ENCODE measurements at regions not wholly inside any gene's neighbourhood (a gene's known extent, or its start where the extent isn't known, plus 50 kb on each side); places are given as distances from the start of the nearest gene placed in this dataset.

DNA sequence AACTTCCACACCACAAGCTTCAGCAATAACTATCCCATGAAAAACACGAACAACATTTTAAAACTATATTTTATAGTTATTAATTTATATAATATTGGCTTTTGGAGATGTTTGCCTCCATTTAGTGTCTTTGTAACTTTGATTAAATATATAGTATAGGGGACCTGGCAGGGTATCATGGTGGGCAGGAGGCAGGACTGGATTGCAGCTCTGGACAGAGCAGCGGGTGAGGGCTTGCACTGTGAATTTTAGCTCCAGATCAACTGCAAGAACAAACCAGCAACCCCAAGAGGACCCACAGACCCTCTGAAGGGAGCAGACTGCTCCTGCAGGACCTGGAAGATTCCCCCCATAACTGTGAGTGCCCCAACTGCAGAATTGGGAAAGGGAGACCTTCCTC lies 777.9 kb downstream of the KCNJ2 start:
- no peak overlapping the region for H3K27ac ChIP-seq (ENCODE audit: insufficient read depth, low read length)
- no peak overlapping the region for H3K9ac ChIP-seq (ENCODE audit: low read depth, low read length)
- no peaks in the 10 kb centered on the region for H3K36me3 ChIP-seq (ENCODE audit: control insufficient read depth, insufficient read depth, low read length)
- ChIA-PET POLR2A (ENCODE audit: unreplicated experiment) (no interaction called here), CTCF (interaction anchor here (0.6 kb wide), 1 partner anchor 154 kb away, joined by 3 read pairs; no protein-coding TSS in a partner anchor)
- BruUV-seq (replicated peaks): no TSS peak
- H3K23ac ChIP-seq (ENCODE audit: low read depth, low read length): no peak overlapping the region
- H3K4me2 ChIP-seq (ENCODE audit: low read depth, low read length): no peak overlapping the region
- intact Hi-C loops (cut with micrococcal nuclease): no loop called here
- H3K4ac ChIP-seq (ENCODE audit: low read depth, low read length): no peak overlapping the region
- no peaks in the 10 kb centered on the region for H3K4me1 ChIP-seq (ENCODE audit: control insufficient read depth, insufficient read depth, low read length)
- no peak overlapping the region for H4K8ac ChIP-seq (ENCODE audit: low read depth in 2 of 2, low read length in 2 of 2)
- H3K56ac ChIP-seq (ENCODE audit: extremely low read depth, insufficient read depth, low read length): no peak overlapping the region
- no peak overlapping the region for H3K14ac ChIP-seq (replicated peaks; ENCODE audit: low read depth, low read length)
- no peak overlapping the region for H3K18ac ChIP-seq (ENCODE audit: low read depth, low read length)
- no peaks in the 10 kb centered on the region for H3K9me1 ChIP-seq (ENCODE audit: insufficient read depth, low read length)
- no peak overlapping the region for H2AFZ ChIP-seq (replicated peaks; ENCODE audit: low read length, poor library complexity)
- H4K5ac ChIP-seq (ENCODE audit: low read depth, low read length): no peak overlapping the region
- in situ Hi-C loops (cut with MboI; ENCODE audit: low sequenced_read_pairs): no loop called here
- no peak overlapping the region for H2BK5ac ChIP-seq (ENCODE audit: low read depth, low read length, poor library complexity, severe bottlenecking)
- no peaks in the 10 kb centered on the region for H3K79me1 ChIP-seq (ENCODE audit: low read depth in 1 of 2, low read length in 2 of 2)
- H2BK15ac ChIP-seq (ENCODE audit: low read depth, low read length): no peak overlapping the region
- no peak overlapping the region for H2BK120ac ChIP-seq (ENCODE audit: low read depth, low read length)
- no peak overlapping the region for H2AK9ac ChIP-seq (replicated peaks; ENCODE audit: low read depth, low read length, poor library complexity)
- H3K4me3 ChIP-seq (ENCODE audit: insufficient read depth, low read depth, low read length): no peak overlapping the region
- no peak for DNase-seq
- no peaks in the 10 kb centered on the region for H3K9me3 ChIP-seq (ENCODE audit: control insufficient read depth, insufficient read depth, low read length)
- no CpG with 5 or more reads among the region's 2 CpGs for WGBS, 2 experiments (ENCODE audit: extremely low coverage in 2 of 2, insufficient read length in 1 of 2)
- TF ChIP-seq CHD1 (IDR thresholded peaks at IDR 0.05; ENCODE audit: low read depth, low read length) (no peak), MAFK (IDR thresholded peaks at IDR 0.05; ENCODE audit: low read depth, low read length) (no peak), FOS (IDR thresholded peaks at IDR 0.05; ENCODE audit: low read depth, low read length) (no peak), POLR2A (IDR thresholded peaks at IDR 0.05; ENCODE audit: low read depth, low read length) (no peak), RAD21 (IDR thresholded peaks at IDR 0.05; ENCODE audit: low read length) (no peak), SMC3 (IDR thresholded peaks at IDR 0.05; ENCODE audit: low read depth, low read length) (no peak), RFX5 (IDR thresholded peaks at IDR 0.05; ENCODE audit: low read depth, low read length) (no peak), CEBPB (IDR thresholded peaks at IDR 0.05; ENCODE audit: low read depth, low read length) (no peak), MXI1 (IDR thresholded peaks at IDR 0.05; ENCODE audit: borderline replicate concordance, low read depth, low read length) (no peak), MAZ (IDR thresholded peaks at IDR 0.05; ENCODE audit: borderline replicate concordance, low read depth, low read length) (no peak), NFE2L2 (IDR thresholded peaks at IDR 0.05; ENCODE audit: low read depth, low read length) (no peak)
- TF ChIP-seq, protein P1, sequence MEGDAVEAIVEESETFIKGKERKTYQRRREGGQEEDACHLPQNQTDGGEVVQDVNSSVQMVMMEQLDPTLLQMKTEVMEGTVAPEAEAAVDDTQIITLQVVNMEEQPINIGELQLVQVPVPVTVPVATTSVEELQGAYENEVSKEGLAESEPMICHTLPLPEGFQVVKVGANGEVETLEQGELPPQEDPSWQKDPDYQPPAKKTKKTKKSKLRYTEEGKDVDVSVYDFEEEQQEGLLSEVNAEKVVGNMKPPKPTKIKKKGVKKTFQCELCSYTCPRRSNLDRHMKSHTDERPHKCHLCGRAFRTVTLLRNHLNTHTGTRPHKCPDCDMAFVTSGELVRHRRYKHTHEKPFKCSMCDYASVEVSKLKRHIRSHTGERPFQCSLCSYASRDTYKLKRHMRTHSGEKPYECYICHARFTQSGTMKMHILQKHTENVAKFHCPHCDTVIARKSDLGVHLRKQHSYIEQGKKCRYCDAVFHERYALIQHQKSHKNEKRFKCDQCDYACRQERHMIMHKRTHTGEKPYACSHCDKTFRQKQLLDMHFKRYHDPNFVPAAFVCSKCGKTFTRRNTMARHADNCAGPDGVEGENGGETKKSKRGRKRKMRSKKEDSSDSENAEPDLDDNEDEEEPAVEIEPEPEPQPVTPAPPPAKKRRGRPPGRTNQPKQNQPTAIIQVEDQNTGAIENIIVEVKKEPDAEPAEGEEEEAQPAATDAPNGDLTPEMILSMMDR (conservative IDR thresholded peaks at IDR 0.05; ENCODE audit: low read depth, low read length): no peak
- TF ChIP-seq, protein P2, sequence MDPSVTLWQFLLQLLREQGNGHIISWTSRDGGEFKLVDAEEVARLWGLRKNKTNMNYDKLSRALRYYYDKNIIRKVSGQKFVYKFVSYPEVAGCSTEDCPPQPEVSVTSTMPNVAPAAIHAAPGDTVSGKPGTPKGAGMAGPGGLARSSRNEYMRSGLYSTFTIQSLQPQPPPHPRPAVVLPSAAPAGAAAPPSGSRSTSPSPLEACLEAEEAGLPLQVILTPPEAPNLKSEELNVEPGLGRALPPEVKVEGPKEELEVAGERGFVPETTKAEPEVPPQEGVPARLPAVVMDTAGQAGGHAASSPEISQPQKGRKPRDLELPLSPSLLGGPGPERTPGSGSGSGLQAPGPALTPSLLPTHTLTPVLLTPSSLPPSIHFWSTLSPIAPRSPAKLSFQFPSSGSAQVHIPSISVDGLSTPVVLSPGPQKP (IDR thresholded peaks at IDR 0.05; ENCODE audit: borderline replicate concordance, low read depth, low read length): no peak
- TF ChIP-seq, protein P3, sequence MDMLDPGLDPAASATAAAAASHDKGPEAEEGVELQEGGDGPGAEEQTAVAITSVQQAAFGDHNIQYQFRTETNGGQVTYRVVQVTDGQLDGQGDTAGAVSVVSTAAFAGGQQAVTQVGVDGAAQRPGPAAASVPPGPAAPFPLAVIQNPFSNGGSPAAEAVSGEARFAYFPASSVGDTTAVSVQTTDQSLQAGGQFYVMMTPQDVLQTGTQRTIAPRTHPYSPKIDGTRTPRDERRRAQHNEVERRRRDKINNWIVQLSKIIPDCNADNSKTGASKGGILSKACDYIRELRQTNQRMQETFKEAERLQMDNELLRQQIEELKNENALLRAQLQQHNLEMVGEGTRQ (IDR thresholded peaks at IDR 0.05; ENCODE audit: low read depth, low read length): no peak
- no peak overlapping the region for H2AK5ac ChIP-seq (ENCODE audit: low read depth, low read length)
- no peak for ATAC-seq (ENCODE audit: low read depth)
- no peaks in the 10 kb centered on the region for H3K27me3 ChIP-seq (ENCODE audit: control insufficient read depth, insufficient read depth, low read length)
- no peaks in the 10 kb centered on the region for H4K20me1 ChIP-seq (ENCODE audit: insufficient read depth, low read length)
- dilution Hi-C loops (cut with HindIII; ENCODE audit: low sequenced_read_pairs, unreplicated experiment): no loop called here
- no peak overlapping the region for H4K91ac ChIP-seq (ENCODE audit: insufficient read depth, low read depth, low read length)
- H2BK20ac ChIP-seq (ENCODE audit: low read depth, low read length): no peak overlapping the region

Data from IMR-90 (cell line).